Skeletal muscle satellite cell (primary cell): ENCODE measurements at regions not wholly inside any gene's neighbourhood (a gene's known extent, or its start where the extent isn't known, plus 50 kb on each side); places are given as distances from the start of the nearest gene placed in this dataset.
"Not testable (repeated sequence)": the region's sequence is repeated elsewhere in the genome, so short reads cannot be mapped to it uniquely, and the experiment has no call there.

ENCODE experiments used
- H3K27me3 ChIP-seq: 2 replicates; pipeline ENCODE4 v1.7.0; 2013; ENCODE audit warnings: low read length; ENCODE audit not compliant: control insufficient read depth, insufficient read depth
- H3K36me3 ChIP-seq: 2 replicates; pipeline ENCODE4 v1.7.0; 2013; ENCODE audit warnings: mild to moderate bottlenecking, control low read depth, low read length; ENCODE audit not compliant: insufficient read depth
- H3K4me1 ChIP-seq: 2 replicates; pipeline ENCODE4 v1.7.0; 2013; ENCODE audit warnings: low read length; ENCODE audit not compliant: control insufficient read depth, insufficient read depth
- H3K4me2 ChIP-seq: 2 replicates; pipeline ENCODE4 v1.7.0; 2013; ENCODE audit warnings: mild to moderate bottlenecking, low read length
- H3K4me3 ChIP-seq: 2 replicates; pipeline ENCODE4 v1.7.0; 2013; ENCODE audit warnings: low read length
- H3K9ac ChIP-seq: 2 replicates; pipeline ENCODE4 v1.7.0; 2013; ENCODE audit warnings: mild to moderate bottlenecking, low read depth, low read length, moderate library complexity
- H3K9me3 ChIP-seq: replicated peaks from 2 replicates; pipeline ENCODE4 v1.7.0; 2013; ENCODE audit warnings: mild to moderate bottlenecking, control low read depth, low read length

- Histone ChIP-seq H3K9ac (no peak overlapping the region), H3K27me3 (peaks cover 36% of the 10 kb centered on the region)
These were observed 90.5 kb upstream of the ABCC4 start for GRCh38 chr13:95391785-95392184.

GRCh38 chr13:95392597-95392996, 91.3 kb upstream of the ABCC4 start:
- H3K27me3 ChIP-seq = peaks cover 35% of the 10 kb centered on the region
- H3K36me3 ChIP-seq = no peaks in the 10 kb centered on the region
- H3K4me3 ChIP-seq = no peak overlapping the region
- H3K4me1 ChIP-seq = no peaks in the 10 kb centered on the region
- no peak overlapping the region for H3K4me2 ChIP-seq
- no peaks in the 10 kb centered on the region for H3K9me3 ChIP-seq
- H3K9ac ChIP-seq = no peak overlapping the region

More at GRCh38 chr13:95391785-95392184, 90.5 kb upstream of the ABCC4 start:
- Histone ChIP-seq H3K4me2 (no peak overlapping the region), H3K4me1 (no peaks in the 10 kb centered on the region), H3K9me3 (no peaks in the 10 kb centered on the region), H3K36me3 (no peaks in the 10 kb centered on the region), H3K4me3 (no peak overlapping the region)

GRCh38 chr13:95403349-95404140, 102.3 kb upstream of the ABCC4 start:
- Histone ChIP-seq H3K9me3 (no peaks in the 10 kb centered on the region), H3K4me2 (peak overlapping the region; percentile 87), H3K4me1 (peaks cover 4% of the 10 kb centered on the region), H3K4me3 (peak overlapping the region; percentile 67), H3K9ac (no peak overlapping the region), H3K36me3 (no peaks in the 10 kb centered on the region), H3K27me3 (peaks cover 7% of the 10 kb centered on the region)

GRCh38 chr13:95404141-95404882, 103.1 kb upstream of the ABCC4 start:
- H3K4me1 ChIP-seq = peaks cover 4% of the 10 kb centered on the region
- no peaks in the 10 kb centered on the region for H3K36me3 ChIP-seq
- H3K4me2 ChIP-seq = peak overlapping the region; percentile 87
- peak overlapping the region; percentile 67 for H3K4me3 ChIP-seq
- no peaks in the 10 kb centered on the region for H3K9me3 ChIP-seq
- peaks cover 7% of the 10 kb centered on the region for H3K27me3 ChIP-seq
- no peak overlapping the region for H3K9ac ChIP-seq

- H3K4me3 ChIP-seq = no peak overlapping the region
- H3K27me3 ChIP-seq = peaks cover 7% of the 10 kb centered on the region
- H3K36me3 ChIP-seq = no peaks in the 10 kb centered on the region
- H3K9me3 ChIP-seq = no peaks in the 10 kb centered on the region
- peaks cover 4% of the 10 kb centered on the region for H3K4me1 ChIP-seq
- H3K4me2 ChIP-seq = no peak overlapping the region
- H3K9ac ChIP-seq = no peak overlapping the region
These were observed 104.9 kb upstream of the ABCC4 start for GRCh38 chr13:95406176-95406575.

GRCh38 chr13:95411428-95412040, 110.3 kb upstream of the ABCC4 start:
- H3K9ac ChIP-seq = no peak overlapping the region

GRCh38 chr13:95418946-95419345, 117.7 kb upstream of the ABCC4 start:
- Histone ChIP-seq H3K4me1 (no peaks in the 10 kb centered on the region), H3K9ac (no peak overlapping the region), H3K9me3 (no peaks in the 10 kb centered on the region), H3K4me3 (no peak overlapping the region), H3K36me3 (no peaks in the 10 kb centered on the region), H3K4me2 (no peak overlapping the region), H3K27me3 (peaks cover 14% of the 10 kb centered on the region)

More at GRCh38 chr13:95411428-95412040, 110.3 kb upstream of the ABCC4 start:
- H3K4me1 ChIP-seq = no peaks in the 10 kb centered on the region
- H3K9me3 ChIP-seq = no peaks in the 10 kb centered on the region
- no peak overlapping the region for H3K4me3 ChIP-seq
- H3K4me2 ChIP-seq = no peak overlapping the region
- no peaks in the 10 kb centered on the region for H3K36me3 ChIP-seq
- H3K27me3 ChIP-seq = no peaks in the 10 kb centered on the region

GRCh38 chr13:95420501-95420900, 119.2 kb upstream of the ABCC4 start:
- Histone ChIP-seq H3K9me3 (no peaks in the 10 kb centered on the region), H3K4me1 (no peaks in the 10 kb centered on the region), H3K4me2 (no peak overlapping the region), H3K36me3 (no peaks in the 10 kb centered on the region), H3K9ac (no peak overlapping the region), H3K27me3 (peaks cover 14% of the 10 kb centered on the region), H3K4me3 (no peak overlapping the region)

- Histone ChIP-seq H3K9me3 (no peaks in the 10 kb centered on the region), H3K27me3 (no peaks in the 10 kb centered on the region), H3K4me3 (no peak overlapping the region), H3K36me3 (no peaks in the 10 kb centered on the region), H3K9ac (no peak overlapping the region), H3K4me2 (no peak overlapping the region), H3K4me1 (no peaks in the 10 kb centered on the region)
These were observed 125.4 kb upstream of the ABCC4 start for GRCh38 chr13:95426631-95427030.

- not testable (repeated sequence) for H3K36me3 ChIP-seq, H3K9me3 ChIP-seq, H3K4me1 ChIP-seq, H3K4me2 ChIP-seq, H3K4me3 ChIP-seq, H3K27me3 ChIP-seq, H3K9ac ChIP-seq
These were observed 122.0 kb upstream of the CLDN10 start for GRCh38 chr13:95430525-95430924.

GRCh38 chr13:95432141-95432540, 120.4 kb upstream of the CLDN10 start:
- no peaks in the 10 kb centered on the region for H3K36me3 ChIP-seq
- H3K9ac ChIP-seq = no peak overlapping the region
- no peak overlapping the region for H3K4me3 ChIP-seq
- no peaks in the 10 kb centered on the region for H3K4me1 ChIP-seq
- H3K27me3 ChIP-seq = peaks cover 3% of the 10 kb centered on the region
- H3K9me3 ChIP-seq = no peaks in the 10 kb centered on the region
- no peak overlapping the region for H3K4me2 ChIP-seq
